ENCODE measurements at regions not wholly inside any gene's neighbourhood (a gene's known extent, or its start where the extent isn't known, plus 50 kb on each side); places are given as distances from the start of the nearest gene placed in this dataset.

GRCh38 chr12:75589801-75590200, 78.4 kb upstream of the KRR1 start:
- no peaks in the 10 kb centered on the region for H3K36me3 ChIP-seq
- ATAC-seq (no peak), DNase-seq (no peak)
- no peak overlapping the region for H3K4me3 ChIP-seq
- intact Hi-C loops (cut with DNase I): no loop called here
- H3K4me1 ChIP-seq: no peaks in the 10 kb centered on the region
- H3K27ac ChIP-seq: no peak overlapping the region
- no peaks in the 10 kb centered on the region for H3K27me3 ChIP-seq
- no peak for TF ChIP-seq CTCF (IDR thresholded peaks at IDR 0.05)
- H3K9me3 ChIP-seq: no peaks in the 10 kb centered on the region

GRCh38 chr12:75587340-75588106, 76.1 kb upstream of the KRR1 start:
- intact Hi-C loops (cut with DNase I): no loop called here
- no peak for TF ChIP-seq CTCF (IDR thresholded peaks at IDR 0.05)
- no peak for ATAC-seq

GRCh38 chr12:75585330-75585729, 73.9 kb upstream of the KRR1 start:
- TF ChIP-seq CTCF (IDR thresholded peaks at IDR 0.05): no peak
- no peak for DNase-seq
- no peaks in the 10 kb centered on the region for H3K4me1 ChIP-seq
- H3K27ac ChIP-seq: no peak overlapping the region
- no peak overlapping the region for H3K4me3 ChIP-seq
- no peaks in the 10 kb centered on the region for H3K36me3 ChIP-seq
- no peak for ATAC-seq
- intact Hi-C loops (cut with DNase I): no loop called here
- no peaks in the 10 kb centered on the region for H3K9me3 ChIP-seq
- H3K27me3 ChIP-seq: no peaks in the 10 kb centered on the region

More at GRCh38 chr12:75587340-75588106, 76.1 kb upstream of the KRR1 start:
- Histone ChIP-seq H3K4me3 (no peak overlapping the region), H3K27me3 (no peaks in the 10 kb centered on the region), H3K36me3 (no peaks in the 10 kb centered on the region), H3K27ac (no peak overlapping the region), H3K4me1 (no peaks in the 10 kb centered on the region), H3K9me3 (no peaks in the 10 kb centered on the region)
- DNase-seq: no peak

- Histone ChIP-seq H3K27me3 (no peaks in the 10 kb centered on the region), H3K4me1 (no peaks in the 10 kb centered on the region), H3K9me3 (no peaks in the 10 kb centered on the region), H3K36me3 (no peaks in the 10 kb centered on the region), H3K27ac (no peak overlapping the region), H3K4me3 (no peak overlapping the region)
- TF ChIP-seq CTCF (IDR thresholded peaks at IDR 0.05): no peak
- ATAC-seq (no peak), DNase-seq (no peak)
- intact Hi-C loops (cut with DNase I): no loop called here
Observed at GRCh38 chr12:75583355-75583754, 71.9 kb upstream of the KRR1 start.

DNA sequence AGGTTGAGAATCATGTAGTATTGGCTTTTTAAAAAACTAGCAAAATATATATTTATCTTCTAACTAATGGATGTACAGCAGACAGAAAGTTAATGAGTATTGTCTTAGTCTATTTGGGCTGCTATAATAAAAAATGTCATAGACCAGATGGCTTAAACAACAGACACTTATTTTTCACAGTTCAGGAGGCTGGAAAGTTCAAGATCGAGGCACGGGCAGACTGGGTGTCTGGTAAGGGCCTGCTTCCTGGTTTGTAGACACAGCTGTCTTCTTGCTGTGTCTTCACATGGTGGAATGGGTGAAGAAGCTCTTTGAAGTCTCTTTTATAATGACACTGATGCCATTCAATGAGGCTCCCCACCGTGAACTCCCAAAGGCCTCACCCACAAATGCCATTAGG, 70.1 kb upstream of the KRR1 start:
- H3K4me1 ChIP-seq: no peaks in the 10 kb centered on the region
- H3K27me3 ChIP-seq: no peaks in the 10 kb centered on the region
- H3K36me3 ChIP-seq: no peaks in the 10 kb centered on the region
- no peak for TF ChIP-seq CTCF (IDR thresholded peaks at IDR 0.05)
- intact Hi-C loops (cut with DNase I): no loop called here
- H3K4me3 ChIP-seq: no peak overlapping the region
- no peak overlapping the region for H3K27ac ChIP-seq
- H3K9me3 ChIP-seq: no peaks in the 10 kb centered on the region
- no peak for DNase-seq
- no peak for ATAC-seq

DNA sequence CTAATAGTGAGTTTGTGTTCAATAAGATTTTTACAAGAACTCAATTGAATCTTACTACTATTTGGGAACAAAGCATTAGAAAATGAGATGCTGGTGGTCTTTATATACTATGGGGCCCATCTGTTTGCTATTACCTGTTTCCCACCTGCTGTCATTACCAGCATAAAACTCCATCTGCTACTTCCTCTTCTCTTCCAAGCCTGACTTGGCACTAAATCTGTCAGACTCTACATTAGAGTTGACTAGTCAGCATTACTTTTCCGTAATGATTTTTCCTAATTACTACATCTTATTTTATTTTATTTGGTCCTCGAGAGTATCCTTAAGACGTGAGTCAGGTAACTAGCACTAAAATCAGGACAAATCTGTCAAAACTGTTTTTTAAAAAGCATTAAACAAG, 68.1 kb upstream of the KRR1 start:
- DNase-seq (no peak), ATAC-seq (no peak)
- Histone ChIP-seq H3K27ac (no peak overlapping the region), H3K4me1 (no peaks in the 10 kb centered on the region), H3K4me3 (no peak overlapping the region), H3K9me3 (no peaks in the 10 kb centered on the region), H3K36me3 (no peaks in the 10 kb centered on the region), H3K27me3 (no peaks in the 10 kb centered on the region)
- TF ChIP-seq CTCF (IDR thresholded peaks at IDR 0.05): no peak
- intact Hi-C loops (cut with DNase I): no loop called here
